ENCODE measurements at regions not wholly inside any gene's neighbourhood (a gene's known extent, or its start where the extent isn't known, plus 50 kb on each side); places are given as distances from the start of the nearest gene placed in this dataset.

DNA sequence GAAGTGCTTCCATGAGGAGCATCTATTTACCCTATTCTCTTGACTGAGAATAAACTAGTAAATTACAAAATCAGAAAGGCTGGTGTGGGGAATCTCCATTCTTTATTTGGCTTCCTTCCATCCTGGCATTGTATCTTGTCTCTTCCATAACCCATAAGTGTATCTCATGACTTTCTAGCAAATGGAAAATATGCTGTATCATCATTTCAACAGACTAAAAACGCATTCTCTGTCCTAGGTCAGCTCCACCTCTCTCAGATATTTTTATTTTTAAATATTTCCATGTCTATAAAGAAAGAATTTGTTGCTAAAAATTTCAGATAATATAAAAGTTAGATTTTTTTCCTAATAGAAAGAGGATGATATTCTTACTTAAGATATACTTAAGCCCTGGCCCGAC, 154.2 kb upstream of the MYO16 start:
- no peak overlapping the region for H3K27ac Mint-ChIP-seq
- peaks cover 10% of the 10 kb centered on the region for H3K27me3 Mint-ChIP-seq
- no peak for DNase-seq
- H3K9me3 ChIP-seq (ENCODE audit: control insufficient read depth in 1 of 2, insufficient read depth in 1 of 2, low read length in 2 of 2): peaks cover 0 to 7% of the 10 kb centered on the region in 2 experiments
- no peak overlapping the region for H3K4me3 ChIP-seq (ENCODE audit: low read length)
- no peaks in the 10 kb centered on the region for H3K9me3 Mint-ChIP-seq
- H3K4me1 Mint-ChIP-seq (ENCODE audit: low read depth): peaks cover 4% of the 10 kb centered on the region
- no peaks in the 10 kb centered on the region for H3K36me3 ChIP-seq (ENCODE audit: insufficient read depth, low read length)
- ATAC-seq (ENCODE audit: poor library complexity): no peak
- H3K4me3 Mint-ChIP-seq: no peak overlapping the region
- ChIA-PET CTCF (no interaction called here), POLR2A (no interaction called here)
- H3K27ac ChIP-seq (ENCODE audit: low read depth in 1 of 2, low read length in 2 of 2): no peak overlapping the region
- H3K27me3 ChIP-seq (ENCODE audit: control insufficient read depth in 1 of 2, insufficient read depth in 2 of 2, low read length in 2 of 2): no peaks in the 10 kb centered on the region
- intact Hi-C loops (cut with DNase I, micrococcal nuclease): no loop called here
- no peak for TF ChIP-seq CTCF (IDR thresholded peaks at IDR 0.05)
- H3K4me1 ChIP-seq (ENCODE audit: insufficient read depth, low read length): peaks cover 3% of the 10 kb centered on the region
- no peaks in the 10 kb centered on the region for H3K36me3 Mint-ChIP-seq (ENCODE audit: low read depth)

- H3K27ac ChIP-seq (ENCODE audit: low read depth in 1 of 2, low read length in 2 of 2): no peak overlapping the region
- no peak for ATAC-seq (ENCODE audit: poor library complexity)
- DNase-seq: no peak
- H3K4me3 ChIP-seq (ENCODE audit: low read length): no peak overlapping the region
- no peak for TF ChIP-seq CTCF (IDR thresholded peaks at IDR 0.05)
- intact Hi-C loops (cut with DNase I, micrococcal nuclease): no loop called here
- H3K36me3 ChIP-seq (ENCODE audit: insufficient read depth, low read length): no peaks in the 10 kb centered on the region
- no peaks in the 10 kb centered on the region for H3K4me1 Mint-ChIP-seq (ENCODE audit: low read depth)
- H3K27ac Mint-ChIP-seq: no peak overlapping the region
- POLR2A ChIA-PET: no interaction called here
- CTCF ChIA-PET: no interaction called here
- no peaks in the 10 kb centered on the region for H3K36me3 Mint-ChIP-seq (ENCODE audit: low read depth)
- no peaks in the 10 kb centered on the region for H3K27me3 ChIP-seq (ENCODE audit: control insufficient read depth in 1 of 2, insufficient read depth in 2 of 2, low read length in 2 of 2)
- H3K9me3 Mint-ChIP-seq: no peaks in the 10 kb centered on the region
- H3K4me3 Mint-ChIP-seq: no peak overlapping the region
- no peaks in the 10 kb centered on the region for H3K4me1 ChIP-seq (ENCODE audit: insufficient read depth, low read length)
- peaks cover 0 to 5% of the 10 kb centered on the region in 2 experiments for H3K9me3 ChIP-seq (ENCODE audit: control insufficient read depth in 1 of 2, insufficient read depth in 1 of 2, low read length in 2 of 2)
- H3K27me3 Mint-ChIP-seq: peaks cover 8% of the 10 kb centered on the region
Measured at GRCh38 chr13:108477376-108477775, 152.0 kb upstream of the MYO16 start.

GRCh38 chr13:108478179-108478578, 151.2 kb upstream of the MYO16 start:
- ChIA-PET CTCF (no interaction called here), POLR2A (no interaction called here)
- no peak for ATAC-seq (ENCODE audit: poor library complexity)
- no peaks in the 10 kb centered on the region for H3K36me3 ChIP-seq (ENCODE audit: insufficient read depth, low read length)
- Mint-ChIP-seq H3K9me3 (no peaks in the 10 kb centered on the region), H3K36me3 (ENCODE audit: low read depth) (no peaks in the 10 kb centered on the region), H3K4me1 (ENCODE audit: low read depth) (no peaks in the 10 kb centered on the region), H3K27ac (no peak overlapping the region), H3K4me3 (no peak overlapping the region), H3K27me3 (peaks cover under 1% of the 10 kb centered on the region)
- DNase-seq: no peak
- H3K9me3 ChIP-seq (ENCODE audit: control insufficient read depth in 1 of 2, insufficient read depth in 1 of 2, low read length in 2 of 2): peaks cover 0 to 3% of the 10 kb centered on the region in 2 experiments
- no peaks in the 10 kb centered on the region for H3K4me1 ChIP-seq (ENCODE audit: insufficient read depth, low read length)
- no peak for TF ChIP-seq CTCF (IDR thresholded peaks at IDR 0.05)
- H3K4me3 ChIP-seq (ENCODE audit: low read length): no peak overlapping the region
- H3K27ac ChIP-seq (ENCODE audit: low read depth in 1 of 2, low read length in 2 of 2): no peak overlapping the region
- intact Hi-C loops (cut with DNase I, micrococcal nuclease): no loop called here
- H3K27me3 ChIP-seq (ENCODE audit: control insufficient read depth in 1 of 2, insufficient read depth in 2 of 2, low read length in 2 of 2): no peaks in the 10 kb centered on the region

Data from CD4-positive, alpha-beta T cell (primary cell).